ENCODE measurements at regions not wholly inside any gene's neighbourhood (a gene's known extent, or its start where the extent isn't known, plus 50 kb on each side); places are given as distances from the start of the nearest gene placed in this dataset.

- no peaks in the 10 kb centered on the region for H3K9me3 ChIP-seq (replicated peaks; ENCODE audit: insufficient read depth, low read length)
- no peak for DNase-seq
- H3K27ac ChIP-seq (ENCODE audit: low read length) = no peak overlapping the region
- H3F3A ChIP-seq (ENCODE audit: insufficient read depth, low read length) = no peaks in the 10 kb centered on the region
- no peaks in the 10 kb centered on the region for H3K27me3 ChIP-seq (replicated peaks; ENCODE audit: insufficient read depth, low read length)
- H3K9ac ChIP-seq (ENCODE audit: low read length) = no peak overlapping the region
- no peak overlapping the region for H2AFZ ChIP-seq (ENCODE audit: low read length)
- H3K79me2 ChIP-seq (ENCODE audit: low read length) = no peaks in the 10 kb centered on the region
- no peak overlapping the region for H3K4me3 ChIP-seq (ENCODE audit: low read length)
- TF ChIP-seq, protein P1, sequence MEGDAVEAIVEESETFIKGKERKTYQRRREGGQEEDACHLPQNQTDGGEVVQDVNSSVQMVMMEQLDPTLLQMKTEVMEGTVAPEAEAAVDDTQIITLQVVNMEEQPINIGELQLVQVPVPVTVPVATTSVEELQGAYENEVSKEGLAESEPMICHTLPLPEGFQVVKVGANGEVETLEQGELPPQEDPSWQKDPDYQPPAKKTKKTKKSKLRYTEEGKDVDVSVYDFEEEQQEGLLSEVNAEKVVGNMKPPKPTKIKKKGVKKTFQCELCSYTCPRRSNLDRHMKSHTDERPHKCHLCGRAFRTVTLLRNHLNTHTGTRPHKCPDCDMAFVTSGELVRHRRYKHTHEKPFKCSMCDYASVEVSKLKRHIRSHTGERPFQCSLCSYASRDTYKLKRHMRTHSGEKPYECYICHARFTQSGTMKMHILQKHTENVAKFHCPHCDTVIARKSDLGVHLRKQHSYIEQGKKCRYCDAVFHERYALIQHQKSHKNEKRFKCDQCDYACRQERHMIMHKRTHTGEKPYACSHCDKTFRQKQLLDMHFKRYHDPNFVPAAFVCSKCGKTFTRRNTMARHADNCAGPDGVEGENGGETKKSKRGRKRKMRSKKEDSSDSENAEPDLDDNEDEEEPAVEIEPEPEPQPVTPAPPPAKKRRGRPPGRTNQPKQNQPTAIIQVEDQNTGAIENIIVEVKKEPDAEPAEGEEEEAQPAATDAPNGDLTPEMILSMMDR (IDR thresholded peaks at IDR 0.05; ENCODE audit: low read length) = no peak
- TF ChIP-seq EZH2 (optimal IDR thresholded peaks at IDR 0.05; ENCODE audit: low read depth, low read length) = no peak
- TF ChIP-seq EZH2phosphoT487 (IDR thresholded peaks at IDR 0.05; ENCODE audit: low read length) = no peak
- no peaks in the 10 kb centered on the region for H4K20me1 ChIP-seq (ENCODE audit: insufficient read depth, low read length)
- no peaks in the 10 kb centered on the region for H3K9me2 ChIP-seq (replicated peaks; ENCODE audit: insufficient read depth, low read length)
- H3K36me3 ChIP-seq (replicated peaks; ENCODE audit: insufficient read depth, low read length) = no peaks in the 10 kb centered on the region
- no peak overlapping the region for H3K4me2 ChIP-seq (ENCODE audit: low read depth, low read length)
- no peaks in the 10 kb centered on the region for H3K4me1 ChIP-seq (ENCODE audit: low read length)
These were observed 146.7 kb downstream of the RPLP1 start for GRCh38 chr15:69599271-69599670.

DNA sequence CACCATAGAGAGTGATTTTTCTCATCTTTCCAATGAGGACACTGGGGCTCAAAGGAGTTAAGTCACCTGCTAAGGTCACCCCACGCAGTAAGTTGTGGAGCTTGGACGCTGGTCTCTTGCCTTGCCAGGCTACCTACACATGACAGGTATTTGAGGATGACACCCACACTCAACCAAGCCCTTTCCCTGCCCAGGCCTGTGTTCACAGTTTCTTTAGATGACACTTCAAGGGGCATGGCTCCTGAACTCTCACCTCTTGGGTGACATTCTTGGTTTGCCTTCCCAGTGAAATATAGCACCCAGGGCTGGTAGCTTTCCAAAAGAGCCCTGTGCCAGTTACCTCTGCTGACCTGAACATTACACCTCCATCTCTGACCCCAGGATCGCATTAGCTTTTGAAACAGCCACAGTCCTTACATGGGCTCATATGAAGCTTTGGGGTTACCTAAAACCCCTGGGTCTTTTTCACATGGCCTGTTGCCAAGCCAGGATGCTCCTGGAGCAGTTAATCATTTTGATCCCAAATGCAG, 148.0 kb downstream of the RPLP1 start:
- Histone ChIP-seq H3F3A (ENCODE audit: insufficient read depth, low read length) (no peaks in the 10 kb centered on the region), H3K79me2 (ENCODE audit: low read length) (no peaks in the 10 kb centered on the region), H4K20me1 (ENCODE audit: insufficient read depth, low read length) (no peaks in the 10 kb centered on the region), H3K4me2 (ENCODE audit: low read depth, low read length) (no peak overlapping the region), H2AFZ (ENCODE audit: low read length) (no peak overlapping the region), H3K9ac (ENCODE audit: low read length) (no peak overlapping the region), H3K9me2 (replicated peaks; ENCODE audit: insufficient read depth, low read length) (no peaks in the 10 kb centered on the region), H3K4me3 (ENCODE audit: low read length) (no peak overlapping the region), H3K27ac (ENCODE audit: low read length) (no peak overlapping the region), H3K9me3 (replicated peaks; ENCODE audit: insufficient read depth, low read length) (no peaks in the 10 kb centered on the region), H3K36me3 (replicated peaks; ENCODE audit: insufficient read depth, low read length) (no peaks in the 10 kb centered on the region), H3K4me1 (ENCODE audit: low read length) (no peaks in the 10 kb centered on the region), H3K27me3 (replicated peaks; ENCODE audit: insufficient read depth, low read length) (no peaks in the 10 kb centered on the region)
- TF ChIP-seq, protein P1 (IDR thresholded peaks at IDR 0.05; ENCODE audit: low read length) = no peak
- TF ChIP-seq EZH2 (optimal IDR thresholded peaks at IDR 0.05; ENCODE audit: low read depth, low read length) = no peak
- TF ChIP-seq EZH2phosphoT487 (IDR thresholded peaks at IDR 0.05; ENCODE audit: low read length) = no peak
- no peak for DNase-seq

- no peaks in the 10 kb centered on the region for H3K79me2 ChIP-seq (ENCODE audit: low read length)
- H3K4me2 ChIP-seq (ENCODE audit: low read depth, low read length) = no peak overlapping the region
- no peaks in the 10 kb centered on the region for H3F3A ChIP-seq (ENCODE audit: insufficient read depth, low read length)
- H3K27ac ChIP-seq (ENCODE audit: low read length) = no peak overlapping the region
- no peaks in the 10 kb centered on the region for H3K9me3 ChIP-seq (replicated peaks; ENCODE audit: insufficient read depth, low read length)
- no peaks in the 10 kb centered on the region for H3K27me3 ChIP-seq (replicated peaks; ENCODE audit: insufficient read depth, low read length)
- no peak for DNase-seq
- H3K4me1 ChIP-seq (ENCODE audit: low read length) = no peaks in the 10 kb centered on the region
- no peak overlapping the region for H2AFZ ChIP-seq (ENCODE audit: low read length)
- H3K9me2 ChIP-seq (replicated peaks; ENCODE audit: insufficient read depth, low read length) = no peaks in the 10 kb centered on the region
- no peak overlapping the region for H3K4me3 ChIP-seq (ENCODE audit: low read length)
- no peaks in the 10 kb centered on the region for H4K20me1 ChIP-seq (ENCODE audit: insufficient read depth, low read length)
- H3K36me3 ChIP-seq (replicated peaks; ENCODE audit: insufficient read depth, low read length) = no peaks in the 10 kb centered on the region
- no peak overlapping the region for H3K9ac ChIP-seq (ENCODE audit: low read length)
- TF ChIP-seq, protein P1 (IDR thresholded peaks at IDR 0.05; ENCODE audit: low read length) = no peak
- TF ChIP-seq EZH2phosphoT487 (IDR thresholded peaks at IDR 0.05; ENCODE audit: low read length) = no peak
- no peak for TF ChIP-seq EZH2 (optimal IDR thresholded peaks at IDR 0.05; ENCODE audit: low read depth, low read length)
These were observed 149.3 kb downstream of the RPLP1 start for GRCh38 chr15:69601711-69602504.

Measured in MM.1S (cell line).